AG04450 (cell line): ENCODE measurements at regions not wholly inside any gene's neighbourhood (a gene's known extent, or its start where the extent isn't known, plus 50 kb on each side); places are given as distances from the start of the nearest gene placed in this dataset.

Experiments used
- CTCF ChIA-PET: fragments of 300-600, 350-600 bp; formaldehyde crosslinking; extraction: SDS; loops from one replicate; lab custom pipeline; 2022; ENCODE audit warnings: antibody characterized with exemption, inconsistent platforms; lab: Charles Lee
- POLR2A ChIA-PET: fragments of 350-600 bp; formaldehyde crosslinking; extraction: SDS; loops from one replicate; lab custom pipeline; 2021; ENCODE audit warnings: antibody characterized with exemption, inconsistent platforms; lab: Yijun Ruan, JAX
- DNase-seq: peaks from one replicate; pipeline ENCODE4 v3.0.0-alpha.2; 2011; ENCODE audit warnings: low read depth, low spot score
- H3K27ac ChIP-seq: one replicate; pipeline ENCODE4 v1.5.1; 2012; ENCODE audit warnings: low read depth, low read length, control low read depth
- H3K27me3 ChIP-seq: one replicate; pipeline ENCODE4 v1.6.0; 2012; ENCODE audit warnings: low read length; ENCODE audit not compliant: control insufficient read depth, insufficient read depth
- H3K4me3 ChIP-seq: 2 replicates; pipeline ENCODE4 v1.5.1; 2011; ENCODE audit warnings: mild to moderate bottlenecking, low read depth, low read length, control low read depth
- H3K9me3 ChIP-seq: 2 replicates; pipeline ENCODE4 v1.5.1; 2012; ENCODE audit warnings: low read length; ENCODE audit not compliant: control insufficient read depth, insufficient read depth
- TF ChIP-seq, protein P1 (sequence below): IDR thresholded peaks from 2 replicates; pipeline ENCODE4 v1.5.1; 2011; ENCODE audit warnings: low read depth, low read length, control low read depth, inconsistent platforms

DNA sequence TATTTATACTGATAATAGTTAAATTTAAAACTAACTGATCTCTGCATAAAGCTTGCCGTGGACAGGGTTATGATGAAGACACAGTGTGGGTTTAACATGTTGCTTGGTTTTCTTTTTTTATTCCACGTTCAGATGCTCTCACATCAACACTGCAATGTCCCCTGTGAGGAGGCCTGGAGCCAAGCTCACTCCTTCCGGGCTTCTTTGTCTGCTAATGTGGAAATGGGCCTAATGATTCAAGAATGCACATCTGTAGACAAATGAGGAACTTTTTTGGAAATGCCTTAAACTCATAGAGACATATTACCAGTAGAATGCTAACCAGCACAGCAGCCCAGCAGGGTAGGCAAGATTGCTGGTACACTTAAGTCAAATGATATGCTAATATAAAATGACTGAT, 208.0 kb downstream of the GALR1 start:
- H3K9me3 ChIP-seq, result peaks cover 8% of the 10 kb centered on the region; the same call in 1 of the 2 replicates
- DNase-seq, result no peak
- TF ChIP-seq, protein P1, sequence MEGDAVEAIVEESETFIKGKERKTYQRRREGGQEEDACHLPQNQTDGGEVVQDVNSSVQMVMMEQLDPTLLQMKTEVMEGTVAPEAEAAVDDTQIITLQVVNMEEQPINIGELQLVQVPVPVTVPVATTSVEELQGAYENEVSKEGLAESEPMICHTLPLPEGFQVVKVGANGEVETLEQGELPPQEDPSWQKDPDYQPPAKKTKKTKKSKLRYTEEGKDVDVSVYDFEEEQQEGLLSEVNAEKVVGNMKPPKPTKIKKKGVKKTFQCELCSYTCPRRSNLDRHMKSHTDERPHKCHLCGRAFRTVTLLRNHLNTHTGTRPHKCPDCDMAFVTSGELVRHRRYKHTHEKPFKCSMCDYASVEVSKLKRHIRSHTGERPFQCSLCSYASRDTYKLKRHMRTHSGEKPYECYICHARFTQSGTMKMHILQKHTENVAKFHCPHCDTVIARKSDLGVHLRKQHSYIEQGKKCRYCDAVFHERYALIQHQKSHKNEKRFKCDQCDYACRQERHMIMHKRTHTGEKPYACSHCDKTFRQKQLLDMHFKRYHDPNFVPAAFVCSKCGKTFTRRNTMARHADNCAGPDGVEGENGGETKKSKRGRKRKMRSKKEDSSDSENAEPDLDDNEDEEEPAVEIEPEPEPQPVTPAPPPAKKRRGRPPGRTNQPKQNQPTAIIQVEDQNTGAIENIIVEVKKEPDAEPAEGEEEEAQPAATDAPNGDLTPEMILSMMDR, result no peak
- H3K27me3 ChIP-seq, result no peaks in the 10 kb centered on the region
- H3K4me3 ChIP-seq, result no peak overlapping the region
- H3K27ac ChIP-seq, result no peak overlapping the region
- ChIA-PET CTCF (no interaction called here), POLR2A (no interaction called here)

DNA sequence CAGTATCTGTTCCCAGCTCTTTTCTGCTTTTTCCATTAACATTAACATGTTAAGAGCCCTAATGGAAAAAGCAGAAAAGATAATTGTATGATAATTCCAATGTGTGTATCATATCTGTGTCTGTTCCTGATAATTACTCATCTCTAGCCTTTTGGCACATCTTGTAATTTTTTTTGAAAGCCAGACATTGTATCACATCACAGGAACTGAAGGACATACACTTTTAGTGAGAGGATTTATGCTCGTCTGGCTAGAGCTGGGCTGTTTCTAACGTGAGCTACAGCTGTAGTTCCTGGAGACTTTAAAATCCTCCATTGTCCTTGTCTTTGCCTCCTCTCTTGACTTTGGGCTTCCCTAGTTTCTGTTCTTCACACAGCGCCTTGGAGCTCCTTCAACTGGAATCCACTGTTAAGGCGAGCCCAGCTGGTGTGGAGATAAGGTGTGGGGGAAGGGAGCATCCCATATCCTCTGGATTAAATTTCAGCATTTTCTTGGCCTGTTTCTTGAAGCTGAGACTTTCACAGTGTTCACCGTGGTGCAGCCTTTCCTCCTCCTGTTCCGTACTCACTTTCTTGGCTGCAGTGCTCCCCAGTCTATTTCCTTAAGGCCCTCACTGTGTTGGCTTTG, 211.5 kb downstream of the GALR1 start:
- Histone ChIP-seq H3K27me3 (no peaks in the 10 kb centered on the region), H3K9me3 (peaks cover 9% of the 10 kb centered on the region), H3K4me3 (no peak overlapping the region), H3K27ac (no peak overlapping the region)
- ChIA-PET CTCF (no interaction called here), POLR2A (no interaction called here)
- no peak for DNase-seq
- TF ChIP-seq, protein P1, result no peak

DNA sequence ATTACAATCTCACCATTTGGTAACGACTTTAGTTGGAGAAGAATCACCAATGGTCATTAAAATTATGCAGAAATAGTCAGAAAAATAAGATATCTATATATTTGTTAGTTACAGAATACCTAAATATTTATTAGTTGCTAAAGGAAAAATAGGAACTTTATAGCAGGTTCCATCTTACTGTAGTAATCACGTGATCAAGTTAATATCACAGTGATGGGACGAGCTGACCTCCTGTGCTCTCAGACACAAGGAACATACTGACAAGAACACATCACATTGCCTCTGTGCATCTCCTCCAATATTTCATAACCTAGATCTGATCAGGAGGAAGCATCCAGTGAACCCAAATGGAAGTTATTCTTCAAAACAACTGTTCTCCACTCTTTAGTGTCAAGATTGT, 215.3 kb downstream of the GALR1 start:
- no peak for DNase-seq
- Histone ChIP-seq H3K4me3 (no peak overlapping the region), H3K9me3 (peaks cover 11% of the 10 kb centered on the region), H3K27ac (no peak overlapping the region), H3K27me3 (no peaks in the 10 kb centered on the region)
- ChIA-PET POLR2A (no interaction called here), CTCF (no interaction called here)
- TF ChIP-seq, protein P1, result no peak

DNA sequence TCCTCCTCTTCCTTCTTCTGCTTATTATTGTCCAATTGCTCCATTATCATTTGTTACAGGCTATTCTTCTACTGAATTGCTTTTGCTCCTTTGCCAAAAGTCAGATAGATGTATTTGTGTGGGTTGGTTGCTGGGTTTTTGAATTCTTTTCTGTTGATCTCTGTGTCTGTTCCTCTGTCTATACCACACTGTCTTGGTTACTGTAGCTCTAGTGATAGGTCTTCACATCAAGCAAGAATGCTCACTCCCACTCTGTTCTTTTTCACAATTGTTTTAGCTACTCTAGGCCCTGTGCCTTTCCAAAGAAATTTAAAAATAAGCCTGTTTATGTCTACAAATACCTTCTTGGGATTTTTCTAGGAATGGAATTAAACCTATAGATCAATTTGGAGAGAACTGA, 217.2 kb downstream of the GALR1 start:
- POLR2A ChIA-PET, result no interaction called here
- Histone ChIP-seq H3K9me3 (peaks cover 15% of the 10 kb centered on the region), H3K27me3 (no peaks in the 10 kb centered on the region), H3K4me3 (no peak overlapping the region), H3K27ac (no peak overlapping the region)
- CTCF ChIA-PET, result no interaction called here
- TF ChIP-seq, protein P1, result no peak
- no peak for DNase-seq

DNA sequence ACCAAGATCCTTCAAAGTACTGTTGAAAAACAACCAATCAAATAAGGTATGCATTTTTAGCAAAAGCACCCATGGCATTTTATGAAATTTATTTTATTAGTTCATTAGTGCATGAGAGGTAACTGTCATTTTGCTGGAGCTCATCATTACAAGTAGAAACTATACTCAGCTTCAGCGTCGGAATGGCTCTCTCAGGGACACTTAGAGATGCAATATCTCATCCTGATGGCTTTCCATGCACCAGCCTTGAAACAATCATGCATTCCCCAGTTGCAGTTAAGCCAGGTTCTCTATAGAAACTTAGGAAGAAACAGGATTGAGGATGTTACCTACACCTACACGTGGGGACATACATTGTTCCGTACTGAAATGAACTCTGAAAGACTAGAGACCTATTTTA, 219.5 kb downstream of the GALR1 start:
- H3K27me3 ChIP-seq, result no peaks in the 10 kb centered on the region
- H3K9me3 ChIP-seq, result peaks cover 10% of the 10 kb centered on the region
- no peak overlapping the region for H3K4me3 ChIP-seq
- ChIA-PET CTCF (no interaction called here), POLR2A (no interaction called here)
- H3K27ac ChIP-seq, result no peak overlapping the region
- TF ChIP-seq, protein P1, result no peak
- no peak for DNase-seq
